ENCODE measurements at regions not wholly inside any gene's neighbourhood (a gene's known extent, or its start where the extent isn't known, plus 50 kb on each side); places are given as distances from the start of the nearest gene placed in this dataset.

- no peaks in the 10 kb centered on the region for H4K20me1 ChIP-seq (ENCODE audit: insufficient read depth, low read length)
- H3K4me2 ChIP-seq (ENCODE audit: low read depth, low read length): no peak overlapping the region
- intact Hi-C loops (cut with micrococcal nuclease) (no loop called here), dilution Hi-C loops (cut with HindIII; ENCODE audit: low sequenced_read_pairs, unreplicated experiment) (no loop called here), in situ Hi-C loops (cut with MboI; ENCODE audit: low sequenced_read_pairs) (no loop called here)
- no peak overlapping the region for H2AK9ac ChIP-seq (replicated peaks; ENCODE audit: low read depth, low read length, poor library complexity)
- no peak overlapping the region for H4K5ac ChIP-seq (ENCODE audit: low read depth, low read length)
- no peak overlapping the region for H3K14ac ChIP-seq (replicated peaks; ENCODE audit: low read depth, low read length)
- H3K4me1 ChIP-seq (ENCODE audit: control insufficient read depth, insufficient read depth, low read length): peaks cover 7% of the 10 kb centered on the region
- ChIA-PET POLR2A (ENCODE audit: unreplicated experiment) (no interaction called here), CTCF (interaction anchor here (0.9 kb wide), 1 partner anchor 8 kb away, joined by 3 read pairs; no protein-coding TSS in a partner anchor)
- H3K79me1 ChIP-seq (ENCODE audit: low read depth in 1 of 2, low read length in 2 of 2): no peaks in the 10 kb centered on the region
- ATAC-seq (ENCODE audit: low read depth) (no peak), DNase-seq (no peak)
- H3K23ac ChIP-seq (ENCODE audit: low read depth, low read length): no peak overlapping the region
- WGBS, 2 experiments (ENCODE audit: extremely low coverage in 2 of 2, insufficient read length in 1 of 2): no CpG with 5 or more reads among the region's 2 CpGs
- H3K18ac ChIP-seq (ENCODE audit: low read depth, low read length): no peak overlapping the region
- no peak overlapping the region for H3K4ac ChIP-seq (ENCODE audit: low read depth, low read length)
- H3K27me3 ChIP-seq (ENCODE audit: control insufficient read depth, insufficient read depth, low read length): no peaks in the 10 kb centered on the region
- H3K4me3 ChIP-seq (ENCODE audit: insufficient read depth, low read depth, low read length): no peak overlapping the region
- TF ChIP-seq CTCF (conservative IDR thresholded peaks at IDR 0.05; ENCODE audit: low read depth, low read length) (no peak), MAZ (IDR thresholded peaks at IDR 0.05; ENCODE audit: borderline replicate concordance, low read depth, low read length) (no peak), POLR2A (IDR thresholded peaks at IDR 0.05; ENCODE audit: low read depth, low read length) (no peak), MXI1 (IDR thresholded peaks at IDR 0.05; ENCODE audit: borderline replicate concordance, low read depth, low read length) (no peak), CHD1 (IDR thresholded peaks at IDR 0.05; ENCODE audit: low read depth, low read length) (no peak), USF2 (IDR thresholded peaks at IDR 0.05; ENCODE audit: low read depth, low read length) (no peak), CEBPB (IDR thresholded peaks at IDR 0.05; ENCODE audit: low read depth, low read length) (no peak), ELK1 (IDR thresholded peaks at IDR 0.05; ENCODE audit: borderline replicate concordance, low read depth, low read length) (no peak), FOS (IDR thresholded peaks at IDR 0.05; ENCODE audit: low read depth, low read length) (no peak), RFX5 (IDR thresholded peaks at IDR 0.05; ENCODE audit: low read depth, low read length) (no peak)
- no peak overlapping the region for H2BK120ac ChIP-seq (ENCODE audit: low read depth, low read length)
- no peak overlapping the region for H2AK5ac ChIP-seq (ENCODE audit: low read depth, low read length)
- H3K36me3 ChIP-seq (ENCODE audit: control insufficient read depth, insufficient read depth, low read length): no peaks in the 10 kb centered on the region
- H4K8ac ChIP-seq (ENCODE audit: low read depth in 2 of 2, low read length in 2 of 2): no peak overlapping the region
- no TSS peak for BruUV-seq (replicated peaks)
- no peak overlapping the region for H2AFZ ChIP-seq (replicated peaks; ENCODE audit: low read length, poor library complexity)
- no peak overlapping the region for H3K56ac ChIP-seq (ENCODE audit: extremely low read depth, insufficient read depth, low read length)
- H2BK15ac ChIP-seq (ENCODE audit: low read depth, low read length): no peak overlapping the region
- H4K91ac ChIP-seq (ENCODE audit: insufficient read depth, low read depth, low read length): no peak overlapping the region
- no peaks in the 10 kb centered on the region for H3K9me1 ChIP-seq (ENCODE audit: insufficient read depth, low read length)
- H2BK20ac ChIP-seq (ENCODE audit: low read depth, low read length): no peak overlapping the region
- H2BK5ac ChIP-seq (ENCODE audit: low read depth, low read length, poor library complexity, severe bottlenecking): no peak overlapping the region
- H3K9me3 ChIP-seq (ENCODE audit: control insufficient read depth, insufficient read depth, low read length): no peaks in the 10 kb centered on the region
- H3K27ac ChIP-seq (ENCODE audit: insufficient read depth, low read length): no peak overlapping the region
- no peak overlapping the region for H3K9ac ChIP-seq (ENCODE audit: low read depth, low read length)
These were observed 54.8 kb upstream of the SHISA3 start for GRCh38 chr4:42342459-42342858.

All from IMR-90 (cell line).